Mesothelial cell of epicardium (in vitro differentiated cells): ENCODE measurements at regions not wholly inside any gene's neighbourhood (a gene's known extent, or its start where the extent isn't known, plus 50 kb on each side); places are given as distances from the start of the nearest gene placed in this dataset.

Experiments used
- DNase-seq, 2 experiments: peaks; one replicate each; pipeline ENCODE4 v3.0.0; 2021; ENCODE audit warnings: low spot score in 2 of 2; ENCODE audit not compliant: unreplicated experiment in 2 of 2
- H3K27ac Mint-ChIP-seq: 2 replicates; pipeline ENCODE4 v1.8.0; 2021; ENCODE audit warnings: mixed read lengths
- H3K27me3 Mint-ChIP-seq: 2 replicates; pipeline ENCODE4 v1.8.0; 2021; ENCODE audit warnings: low read depth, mixed read lengths
- H3K36me3 Mint-ChIP-seq: 2 replicates; pipeline ENCODE4 v1.8.0; 2021; ENCODE audit warnings: mixed read lengths
- H3K4me1 Mint-ChIP-seq: 2 replicates; pipeline ENCODE4 v1.8.0; 2021; ENCODE audit warnings: mixed read lengths
- H3K4me3 Mint-ChIP-seq: 2 replicates; pipeline ENCODE4 v1.8.0; 2021; ENCODE audit warnings: mild to moderate bottlenecking, moderate library complexity, mixed read lengths
- H3K9me3 Mint-ChIP-seq: 2 replicates; pipeline ENCODE4 v1.8.0; 2021; ENCODE audit warnings: mixed read lengths
- TF ChIP-seq, protein P1 (sequence below): fragments of 200-600 bp; sonication (generic); IDR thresholded peaks from one replicate; pipeline ENCODE4 v1.5.0; 2021; ENCODE audit warnings: antibody characterized with exemption; ENCODE audit not compliant: unreplicated experiment

DNA sequence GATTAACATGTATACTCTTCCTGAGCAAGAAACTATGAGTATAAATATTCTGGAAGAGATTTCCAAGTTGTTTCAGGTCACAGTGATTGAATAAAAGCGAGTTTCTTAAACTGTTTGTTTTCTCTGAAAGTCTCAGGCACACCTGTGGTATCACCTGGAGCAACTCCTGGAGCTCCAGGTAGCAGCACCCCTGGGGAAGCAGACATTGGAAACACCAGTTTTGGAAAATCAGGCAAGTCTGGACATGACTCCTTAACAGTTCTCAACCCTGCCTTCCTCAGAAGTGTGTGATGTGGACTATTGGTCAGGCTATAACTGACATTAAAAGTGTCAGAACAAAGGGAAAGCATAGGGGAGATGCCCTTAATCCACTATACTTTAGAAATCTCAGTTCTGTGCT, 217.6 kb upstream of the CNTN1 start:
- Mint-ChIP-seq H3K27me3 (no peaks in the 10 kb centered on the region), H3K36me3 (peaks cover 9% of the 10 kb centered on the region), H3K4me3 (no peak overlapping the region), H3K9me3 (peaks cover 16% of the 10 kb centered on the region), H3K27ac (no peak overlapping the region), H3K4me1 (peaks cover 27% of the 10 kb centered on the region)
- TF ChIP-seq, protein P1, sequence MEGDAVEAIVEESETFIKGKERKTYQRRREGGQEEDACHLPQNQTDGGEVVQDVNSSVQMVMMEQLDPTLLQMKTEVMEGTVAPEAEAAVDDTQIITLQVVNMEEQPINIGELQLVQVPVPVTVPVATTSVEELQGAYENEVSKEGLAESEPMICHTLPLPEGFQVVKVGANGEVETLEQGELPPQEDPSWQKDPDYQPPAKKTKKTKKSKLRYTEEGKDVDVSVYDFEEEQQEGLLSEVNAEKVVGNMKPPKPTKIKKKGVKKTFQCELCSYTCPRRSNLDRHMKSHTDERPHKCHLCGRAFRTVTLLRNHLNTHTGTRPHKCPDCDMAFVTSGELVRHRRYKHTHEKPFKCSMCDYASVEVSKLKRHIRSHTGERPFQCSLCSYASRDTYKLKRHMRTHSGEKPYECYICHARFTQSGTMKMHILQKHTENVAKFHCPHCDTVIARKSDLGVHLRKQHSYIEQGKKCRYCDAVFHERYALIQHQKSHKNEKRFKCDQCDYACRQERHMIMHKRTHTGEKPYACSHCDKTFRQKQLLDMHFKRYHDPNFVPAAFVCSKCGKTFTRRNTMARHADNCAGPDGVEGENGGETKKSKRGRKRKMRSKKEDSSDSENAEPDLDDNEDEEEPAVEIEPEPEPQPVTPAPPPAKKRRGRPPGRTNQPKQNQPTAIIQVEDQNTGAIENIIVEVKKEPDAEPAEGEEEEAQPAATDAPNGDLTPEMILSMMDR, result no peak
- DNase-seq, result no peak

DNA sequence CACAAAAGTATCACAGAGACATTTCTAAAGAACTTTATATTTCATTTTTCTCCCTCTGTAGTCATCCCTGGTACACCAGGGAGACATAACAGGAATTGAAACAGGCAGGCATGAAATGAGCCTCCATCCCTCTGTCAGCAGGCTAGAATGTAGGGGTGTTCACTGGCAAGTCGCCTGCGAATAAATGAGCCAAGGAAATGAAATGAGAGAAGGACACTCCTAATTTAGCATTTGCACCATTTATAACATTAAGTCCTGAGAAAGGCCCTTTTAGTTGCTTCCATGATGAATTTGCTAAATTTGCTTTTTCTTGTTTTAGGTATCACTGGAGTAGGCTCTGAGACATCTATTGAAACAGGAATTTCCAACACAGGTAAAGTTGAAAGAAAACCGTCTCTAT, 192.4 kb upstream of the CNTN1 start:
- H3K4me3 Mint-ChIP-seq, result no peak overlapping the region
- no peak overlapping the region for H3K27ac Mint-ChIP-seq
- no peaks in the 10 kb centered on the region for H3K36me3 Mint-ChIP-seq
- H3K9me3 Mint-ChIP-seq, result no peaks in the 10 kb centered on the region
- H3K4me1 Mint-ChIP-seq, result no peaks in the 10 kb centered on the region
- TF ChIP-seq, protein P1, result no peak
- DNase-seq, result no peak
- H3K27me3 Mint-ChIP-seq, result peaks cover 2% of the 10 kb centered on the region

DNA sequence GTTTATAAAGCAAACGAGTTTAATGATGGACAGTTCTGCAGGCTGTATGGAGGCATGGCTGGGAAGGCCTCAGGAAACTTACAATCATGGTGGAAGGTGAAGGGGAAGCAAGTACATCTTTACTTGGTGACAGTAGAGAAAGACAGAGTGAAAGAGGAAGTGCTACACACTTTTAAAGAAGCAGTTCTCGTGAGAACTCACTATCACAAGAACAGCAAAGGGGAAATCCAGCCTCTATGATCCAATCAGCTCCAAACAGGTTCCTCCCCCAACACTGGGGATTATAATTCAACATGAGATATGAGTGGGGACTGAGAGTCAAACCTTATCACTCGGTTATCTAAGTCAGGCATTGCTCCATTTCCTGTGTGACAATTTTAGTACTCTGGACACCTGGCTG, 189.9 kb upstream of the CNTN1 start:
- Mint-ChIP-seq H3K27ac (no peak overlapping the region), H3K4me1 (no peaks in the 10 kb centered on the region), H3K36me3 (no peaks in the 10 kb centered on the region)

DNA sequence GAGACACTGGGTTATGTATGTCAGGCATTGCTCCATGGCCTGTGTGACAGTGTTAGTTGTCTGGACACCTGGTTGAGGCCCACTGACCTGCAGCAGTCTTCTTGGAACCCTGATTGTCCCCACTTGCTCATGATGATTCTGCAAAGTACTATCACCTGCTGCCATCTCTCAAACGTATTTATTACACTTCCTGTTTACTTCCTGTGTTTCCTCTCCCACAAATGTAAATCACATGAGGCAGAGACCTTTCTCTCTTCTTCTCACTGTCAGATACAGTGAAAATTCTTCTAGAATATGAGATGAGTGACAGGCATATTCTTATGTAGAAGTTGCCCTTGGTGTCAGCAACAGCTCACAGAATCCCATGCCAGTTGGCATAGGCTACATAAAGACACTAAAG, 186.9 kb upstream of the CNTN1 start:
- no peak overlapping the region for H3K27ac Mint-ChIP-seq
- no peaks in the 10 kb centered on the region for H3K27me3 Mint-ChIP-seq

More for the DNA sequence above, 189.9 kb upstream of the CNTN1 start:
- no peak for DNase-seq
- TF ChIP-seq, protein P1, result no peak
- Mint-ChIP-seq H3K9me3 (no peaks in the 10 kb centered on the region), H3K4me3 (no peak overlapping the region), H3K27me3 (no peaks in the 10 kb centered on the region)

DNA sequence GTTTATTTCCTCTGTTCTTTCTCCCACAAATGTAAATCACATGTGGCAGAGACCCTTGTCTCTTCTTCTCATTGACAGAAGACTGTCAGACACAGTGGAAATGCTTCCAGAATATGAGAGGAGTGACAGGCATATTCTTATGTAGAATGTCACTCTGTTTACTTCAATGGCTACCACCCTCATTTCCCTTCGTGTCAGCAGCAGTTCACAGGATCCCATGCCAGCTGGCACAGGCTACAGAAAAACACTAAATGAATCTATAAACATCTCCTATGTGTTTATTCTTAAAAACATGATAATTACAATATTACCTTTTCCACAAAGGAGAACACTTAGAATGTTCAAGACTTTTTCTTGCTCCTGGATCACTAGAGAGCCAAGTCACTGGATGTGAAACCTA, 183.8 kb upstream of the CNTN1 start:
- H3K36me3 Mint-ChIP-seq, result no peaks in the 10 kb centered on the region
- no peaks in the 10 kb centered on the region for H3K27me3 Mint-ChIP-seq
- H3K4me1 Mint-ChIP-seq, result no peaks in the 10 kb centered on the region
- H3K9me3 Mint-ChIP-seq, result no peaks in the 10 kb centered on the region
- no peak overlapping the region for H3K4me3 Mint-ChIP-seq
- TF ChIP-seq, protein P1, result no peak
- H3K27ac Mint-ChIP-seq, result no peak overlapping the region
- no peak for DNase-seq

More for the DNA sequence above, 186.9 kb upstream of the CNTN1 start:
- TF ChIP-seq, protein P1, result no peak
- no peak for DNase-seq
- Mint-ChIP-seq H3K9me3 (no peaks in the 10 kb centered on the region), H3K36me3 (no peaks in the 10 kb centered on the region), H3K4me1 (no peaks in the 10 kb centered on the region), H3K4me3 (no peak overlapping the region)

DNA sequence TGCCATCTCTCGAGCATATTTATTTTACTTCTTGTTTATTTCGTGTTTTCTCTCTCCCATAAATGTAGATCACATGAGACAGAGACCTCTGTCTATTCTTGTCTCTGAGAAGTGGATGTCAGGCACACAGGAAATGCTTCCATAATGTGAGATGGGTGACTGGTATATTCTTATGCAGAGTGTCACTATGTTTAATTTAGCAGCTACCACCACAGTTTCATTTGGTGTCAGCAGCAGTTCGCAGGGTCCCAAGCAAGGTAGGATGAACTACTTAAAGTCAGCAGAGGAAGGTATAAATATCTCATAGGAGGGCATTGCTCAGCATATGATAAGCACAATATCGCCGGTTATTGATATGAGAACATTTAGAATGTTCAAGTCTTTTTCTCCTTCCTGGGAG, 180.9 kb upstream of the CNTN1 start:
- Mint-ChIP-seq H3K27ac (no peak overlapping the region), H3K4me1 (peaks cover 2% of the 10 kb centered on the region), H3K9me3 (no peaks in the 10 kb centered on the region), H3K36me3 (no peaks in the 10 kb centered on the region), H3K27me3 (no peaks in the 10 kb centered on the region), H3K4me3 (no peak overlapping the region)
- DNase-seq, result no peak
- TF ChIP-seq, protein P1, result no peak
